H1 (cell line): ENCODE measurements at regions not wholly inside any gene's neighbourhood (a gene's known extent, or its start where the extent isn't known, plus 50 kb on each side); places are given as distances from the start of the nearest gene placed in this dataset.

Experiments
- CHD2 ChIP-seq: IDR thresholded peaks from 2 replicates; pipeline ENCODE4 v1.6.1; 2012; ENCODE audit warnings: low read length, improper control_type of control experiment
- GABPA ChIP-seq: IDR thresholded peaks from 2 replicates; pipeline ENCODE4 v1.6.1; 2011; ENCODE audit warnings: mild to moderate bottlenecking, low read length, moderate library complexity, borderline replicate concordance; ENCODE audit not compliant: insufficient read depth
- GTF2F1 ChIP-seq: IDR thresholded peaks from 2 replicates; pipeline ENCODE4 v1.6.1; 2012; ENCODE audit warnings: low read depth, low read length, improper control_type of control experiment, borderline replicate concordance
- MAFK ChIP-seq: IDR thresholded peaks from 2 replicates; pipeline ENCODE4 v1.6.1; 2012; ENCODE audit warnings: low read depth, mild to moderate bottlenecking, improper control_type of control experiment, low read length
- ZNF274 ChIP-seq: IDR thresholded peaks from 2 replicates; pipeline ENCODE4 v1.7.0; 2012; ENCODE audit warnings: low read length, borderline replicate concordance; ENCODE audit errors: extremely low read depth
- TF ChIP-seq, protein P1 (sequence below): fragments of 300-600 bp; sonication (generic); IDR thresholded peaks from 2 replicates; pipeline ENCODE4 v1.7.1; 2012; ENCODE audit warnings: low read length, moderate library complexity, mild to moderate bottlenecking, inconsistent platforms; ENCODE audit not compliant: insufficient replicate concordance

GRCh38 chr12:90675106-90675505, 279.9 kb downstream of the CCER1 start (continued):
- TF ChIP-seq, protein P1, sequence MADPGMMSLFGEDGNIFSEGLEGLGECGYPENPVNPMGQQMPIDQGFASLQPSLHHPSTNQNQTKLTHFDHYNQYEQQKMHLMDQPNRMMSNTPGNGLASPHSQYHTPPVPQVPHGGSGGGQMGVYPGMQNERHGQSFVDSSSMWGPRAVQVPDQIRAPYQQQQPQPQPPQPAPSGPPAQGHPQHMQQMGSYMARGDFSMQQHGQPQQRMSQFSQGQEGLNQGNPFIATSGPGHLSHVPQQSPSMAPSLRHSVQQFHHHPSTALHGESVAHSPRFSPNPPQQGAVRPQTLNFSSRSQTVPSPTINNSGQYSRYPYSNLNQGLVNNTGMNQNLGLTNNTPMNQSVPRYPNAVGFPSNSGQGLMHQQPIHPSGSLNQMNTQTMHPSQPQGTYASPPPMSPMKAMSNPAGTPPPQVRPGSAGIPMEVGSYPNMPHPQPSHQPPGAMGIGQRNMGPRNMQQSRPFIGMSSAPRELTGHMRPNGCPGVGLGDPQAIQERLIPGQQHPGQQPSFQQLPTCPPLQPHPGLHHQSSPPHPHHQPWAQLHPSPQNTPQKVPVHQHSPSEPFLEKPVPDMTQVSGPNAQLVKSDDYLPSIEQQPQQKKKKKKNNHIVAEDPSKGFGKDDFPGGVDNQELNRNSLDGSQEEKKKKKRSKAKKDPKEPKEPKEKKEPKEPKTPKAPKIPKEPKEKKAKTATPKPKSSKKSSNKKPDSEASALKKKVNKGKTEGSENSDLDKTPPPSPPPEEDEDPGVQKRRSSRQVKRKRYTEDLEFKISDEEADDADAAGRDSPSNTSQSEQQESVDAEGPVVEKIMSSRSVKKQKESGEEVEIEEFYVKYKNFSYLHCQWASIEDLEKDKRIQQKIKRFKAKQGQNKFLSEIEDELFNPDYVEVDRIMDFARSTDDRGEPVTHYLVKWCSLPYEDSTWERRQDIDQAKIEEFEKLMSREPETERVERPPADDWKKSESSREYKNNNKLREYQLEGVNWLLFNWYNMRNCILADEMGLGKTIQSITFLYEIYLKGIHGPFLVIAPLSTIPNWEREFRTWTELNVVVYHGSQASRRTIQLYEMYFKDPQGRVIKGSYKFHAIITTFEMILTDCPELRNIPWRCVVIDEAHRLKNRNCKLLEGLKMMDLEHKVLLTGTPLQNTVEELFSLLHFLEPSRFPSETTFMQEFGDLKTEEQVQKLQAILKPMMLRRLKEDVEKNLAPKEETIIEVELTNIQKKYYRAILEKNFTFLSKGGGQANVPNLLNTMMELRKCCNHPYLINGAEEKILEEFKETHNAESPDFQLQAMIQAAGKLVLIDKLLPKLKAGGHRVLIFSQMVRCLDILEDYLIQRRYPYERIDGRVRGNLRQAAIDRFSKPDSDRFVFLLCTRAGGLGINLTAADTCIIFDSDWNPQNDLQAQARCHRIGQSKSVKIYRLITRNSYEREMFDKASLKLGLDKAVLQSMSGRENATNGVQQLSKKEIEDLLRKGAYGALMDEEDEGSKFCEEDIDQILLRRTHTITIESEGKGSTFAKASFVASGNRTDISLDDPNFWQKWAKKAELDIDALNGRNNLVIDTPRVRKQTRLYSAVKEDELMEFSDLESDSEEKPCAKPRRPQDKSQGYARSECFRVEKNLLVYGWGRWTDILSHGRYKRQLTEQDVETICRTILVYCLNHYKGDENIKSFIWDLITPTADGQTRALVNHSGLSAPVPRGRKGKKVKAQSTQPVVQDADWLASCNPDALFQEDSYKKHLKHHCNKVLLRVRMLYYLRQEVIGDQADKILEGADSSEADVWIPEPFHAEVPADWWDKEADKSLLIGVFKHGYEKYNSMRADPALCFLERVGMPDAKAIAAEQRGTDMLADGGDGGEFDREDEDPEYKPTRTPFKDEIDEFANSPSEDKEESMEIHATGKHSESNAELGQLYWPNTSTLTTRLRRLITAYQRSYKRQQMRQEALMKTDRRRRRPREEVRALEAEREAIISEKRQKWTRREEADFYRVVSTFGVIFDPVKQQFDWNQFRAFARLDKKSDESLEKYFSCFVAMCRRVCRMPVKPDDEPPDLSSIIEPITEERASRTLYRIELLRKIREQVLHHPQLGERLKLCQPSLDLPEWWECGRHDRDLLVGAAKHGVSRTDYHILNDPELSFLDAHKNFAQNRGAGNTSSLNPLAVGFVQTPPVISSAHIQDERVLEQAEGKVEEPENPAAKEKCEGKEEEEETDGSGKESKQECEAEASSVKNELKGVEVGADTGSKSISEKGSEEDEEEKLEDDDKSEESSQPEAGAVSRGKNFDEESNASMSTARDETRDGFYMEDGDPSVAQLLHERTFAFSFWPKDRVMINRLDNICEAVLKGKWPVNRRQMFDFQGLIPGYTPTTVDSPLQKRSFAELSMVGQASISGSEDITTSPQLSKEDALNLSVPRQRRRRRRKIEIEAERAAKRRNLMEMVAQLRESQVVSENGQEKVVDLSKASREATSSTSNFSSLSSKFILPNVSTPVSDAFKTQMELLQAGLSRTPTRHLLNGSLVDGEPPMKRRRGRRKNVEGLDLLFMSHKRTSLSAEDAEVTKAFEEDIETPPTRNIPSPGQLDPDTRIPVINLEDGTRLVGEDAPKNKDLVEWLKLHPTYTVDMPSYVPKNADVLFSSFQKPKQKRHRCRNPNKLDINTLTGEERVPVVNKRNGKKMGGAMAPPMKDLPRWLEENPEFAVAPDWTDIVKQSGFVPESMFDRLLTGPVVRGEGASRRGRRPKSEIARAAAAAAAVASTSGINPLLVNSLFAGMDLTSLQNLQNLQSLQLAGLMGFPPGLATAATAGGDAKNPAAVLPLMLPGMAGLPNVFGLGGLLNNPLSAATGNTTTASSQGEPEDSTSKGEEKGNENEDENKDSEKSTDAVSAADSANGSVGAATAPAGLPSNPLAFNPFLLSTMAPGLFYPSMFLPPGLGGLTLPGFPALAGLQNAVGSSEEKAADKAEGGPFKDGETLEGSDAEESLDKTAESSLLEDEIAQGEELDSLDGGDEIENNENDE, result no peak
- TF ChIP-seq GABPA (no peak), ZNF274 (no peak), MAFK (no peak), CHD2 (no peak), GTF2F1 (no peak)
